ENCODE measurements at regions not wholly inside any gene's neighbourhood (a gene's known extent, or its start where the extent isn't known, plus 50 kb on each side); places are given as distances from the start of the nearest gene placed in this dataset.

DNA sequence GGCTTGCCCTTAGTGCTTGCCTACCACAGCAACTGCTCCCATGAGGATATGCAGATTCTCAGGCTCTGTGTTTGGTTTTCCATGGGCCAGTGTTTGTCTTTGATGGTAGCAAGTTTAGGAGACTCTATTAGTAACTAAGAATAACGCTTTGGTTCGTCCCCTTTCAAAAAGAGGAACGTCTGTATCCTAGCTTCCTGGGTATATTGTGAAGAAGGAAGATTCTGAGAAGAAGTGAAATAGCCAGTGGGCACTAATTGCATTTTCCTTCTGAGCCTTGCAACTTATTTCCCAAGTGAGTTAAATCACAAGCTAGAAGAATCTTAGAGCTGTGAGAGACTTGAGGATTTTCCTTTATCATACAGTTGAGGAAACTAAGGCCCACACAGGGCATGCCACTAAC lies 376.8 kb downstream of the PIK3R1 start:
- TF ChIP-seq, protein P1, sequence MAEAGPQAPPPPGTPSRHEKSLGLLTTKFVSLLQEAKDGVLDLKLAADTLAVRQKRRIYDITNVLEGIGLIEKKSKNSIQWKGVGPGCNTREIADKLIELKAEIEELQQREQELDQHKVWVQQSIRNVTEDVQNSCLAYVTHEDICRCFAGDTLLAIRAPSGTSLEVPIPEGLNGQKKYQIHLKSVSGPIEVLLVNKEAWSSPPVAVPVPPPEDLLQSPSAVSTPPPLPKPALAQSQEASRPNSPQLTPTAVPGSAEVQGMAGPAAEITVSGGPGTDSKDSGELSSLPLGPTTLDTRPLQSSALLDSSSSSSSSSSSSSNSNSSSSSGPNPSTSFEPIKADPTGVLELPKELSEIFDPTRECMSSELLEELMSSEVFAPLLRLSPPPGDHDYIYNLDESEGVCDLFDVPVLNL (CRISPR knock-in tag; IDR thresholded peaks at IDR 0.05; ENCODE audit: low read depth), result no peak
- TF ChIP-seq RFX5 (IDR thresholded peaks at IDR 0.05; ENCODE audit: low read depth, low read length), result no peak
- TF ChIP-seq, protein P2, sequence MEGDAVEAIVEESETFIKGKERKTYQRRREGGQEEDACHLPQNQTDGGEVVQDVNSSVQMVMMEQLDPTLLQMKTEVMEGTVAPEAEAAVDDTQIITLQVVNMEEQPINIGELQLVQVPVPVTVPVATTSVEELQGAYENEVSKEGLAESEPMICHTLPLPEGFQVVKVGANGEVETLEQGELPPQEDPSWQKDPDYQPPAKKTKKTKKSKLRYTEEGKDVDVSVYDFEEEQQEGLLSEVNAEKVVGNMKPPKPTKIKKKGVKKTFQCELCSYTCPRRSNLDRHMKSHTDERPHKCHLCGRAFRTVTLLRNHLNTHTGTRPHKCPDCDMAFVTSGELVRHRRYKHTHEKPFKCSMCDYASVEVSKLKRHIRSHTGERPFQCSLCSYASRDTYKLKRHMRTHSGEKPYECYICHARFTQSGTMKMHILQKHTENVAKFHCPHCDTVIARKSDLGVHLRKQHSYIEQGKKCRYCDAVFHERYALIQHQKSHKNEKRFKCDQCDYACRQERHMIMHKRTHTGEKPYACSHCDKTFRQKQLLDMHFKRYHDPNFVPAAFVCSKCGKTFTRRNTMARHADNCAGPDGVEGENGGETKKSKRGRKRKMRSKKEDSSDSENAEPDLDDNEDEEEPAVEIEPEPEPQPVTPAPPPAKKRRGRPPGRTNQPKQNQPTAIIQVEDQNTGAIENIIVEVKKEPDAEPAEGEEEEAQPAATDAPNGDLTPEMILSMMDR (IDR thresholded peaks at IDR 0.05 in 2 of 3, conservative IDR thresholded peaks at IDR 0.05 in 1 of 3; ENCODE audit: insufficient read depth in 2 of 3, low read depth in 1 of 3, low read length in 3 of 3), result no peak
- TF ChIP-seq JUND (IDR thresholded peaks at IDR 0.05; ENCODE audit: borderline replicate concordance, low read depth, low read length), result no peak
- TF ChIP-seq JUND (tag; IDR thresholded peaks at IDR 0.05; ENCODE audit: borderline replicate concordance, low read depth, low read length), result no peak

Data from K562 (cell line).